ENCODE measurements at regions not wholly inside any gene's neighbourhood (a gene's known extent, or its start where the extent isn't known, plus 50 kb on each side); places are given as distances from the start of the nearest gene placed in this dataset.
A peak's percentile ranks its signal among the peaks of the same experiment; 100 is the strongest.
"Not testable (repeated sequence)": the region's sequence is repeated elsewhere in the genome, so short reads cannot be mapped to it uniquely, and the experiment has no call there.

DNA sequence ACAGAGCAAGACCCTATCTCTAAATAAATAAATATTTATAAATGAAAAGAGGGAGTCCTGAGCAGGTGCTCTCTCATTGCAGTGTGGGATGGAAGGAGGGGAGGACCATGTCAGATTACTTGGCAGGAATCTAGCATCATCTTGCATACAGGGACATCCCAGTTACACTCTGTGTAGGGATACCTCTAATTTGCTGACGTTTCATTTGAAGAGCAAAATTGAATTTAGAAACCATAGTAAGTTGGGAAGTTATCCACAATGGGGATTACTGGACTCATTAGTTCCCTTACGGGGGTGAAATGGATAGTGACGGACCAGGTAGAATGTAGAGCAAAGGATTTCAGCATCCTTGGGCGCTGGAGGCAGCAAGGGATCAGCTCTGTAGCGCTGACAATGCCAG, 52.1 kb downstream of the ARHGEF18 start:
- H3K27ac ChIP-seq = no peak overlapping the region
- no peak for TF ChIP-seq CTCF (conservative IDR thresholded peaks at IDR 0.05)

DNA sequence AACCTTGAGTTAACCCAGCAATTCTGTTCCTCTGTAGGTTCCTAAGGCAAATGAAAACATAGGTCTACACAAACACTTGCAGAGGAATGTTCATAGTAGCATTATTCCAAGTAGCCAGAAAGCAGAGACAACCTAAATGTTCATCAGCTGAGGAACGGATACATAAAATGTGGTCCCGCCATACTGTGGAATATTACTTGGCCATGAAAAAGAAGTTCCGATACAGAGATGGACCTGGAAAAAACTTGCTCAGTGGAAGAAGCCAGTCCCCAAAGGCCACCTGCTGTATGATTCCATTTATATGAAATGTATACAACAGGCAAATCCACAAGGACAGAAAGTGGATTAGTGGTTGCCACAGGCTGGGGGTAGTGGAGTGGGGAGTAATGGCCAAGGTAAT, 53.0 kb downstream of the ARHGEF18 start:
- TF ChIP-seq CTCF (conservative IDR thresholded peaks at IDR 0.05) = no peak
- H3K27ac ChIP-seq = no peak overlapping the region

- H3K27ac ChIP-seq = not testable (repeated sequence)
Observed at GRCh38 chr19:7405482-7405881, 56.7 kb downstream of the ARHGEF18 start.

DNA sequence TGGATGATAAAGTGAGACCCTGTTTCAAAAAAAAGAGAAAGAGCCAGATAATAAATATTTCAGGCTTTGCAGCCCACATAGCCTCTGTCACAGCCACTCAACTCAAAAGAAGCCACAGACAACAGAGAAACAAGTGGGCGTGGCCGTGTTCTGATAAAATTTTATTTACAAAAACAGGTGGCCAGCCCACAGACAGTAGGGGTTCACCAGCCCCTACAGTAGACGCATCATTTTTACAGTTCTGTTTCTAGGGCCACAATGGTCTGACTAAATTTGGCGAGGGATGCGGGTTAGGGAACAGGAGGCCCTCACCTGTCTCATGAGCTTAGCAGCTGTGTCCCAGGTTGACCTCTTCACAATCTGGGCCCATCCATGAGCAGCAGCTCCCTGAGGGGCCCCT, 59.5 kb downstream of the ARHGEF18 start:
- no peak for TF ChIP-seq CTCF (conservative IDR thresholded peaks at IDR 0.05)
- H3K27ac ChIP-seq = no peak overlapping the region

DNA sequence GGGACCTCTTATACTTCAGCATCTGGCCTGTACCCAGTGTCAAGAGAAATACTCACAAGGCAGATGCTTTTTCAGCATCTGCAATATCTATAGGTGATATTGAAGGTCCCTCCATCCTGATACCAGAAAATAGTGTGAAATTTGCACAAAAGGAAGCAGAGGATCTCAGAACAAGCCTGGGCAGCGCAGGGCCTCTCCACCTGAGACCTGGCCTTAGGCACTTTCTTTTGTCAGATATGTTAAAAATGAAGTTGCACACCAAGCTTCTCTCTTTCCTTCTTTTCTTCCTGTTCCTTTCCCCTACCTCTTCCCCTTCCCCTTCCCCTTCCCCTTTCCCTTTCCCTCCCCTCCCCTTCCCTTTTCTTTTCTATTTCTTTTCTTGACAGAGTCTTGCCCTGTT, 62.2 kb downstream of the ARHGEF18 start:
- no peak overlapping the region for H3K27ac ChIP-seq
- TF ChIP-seq CTCF (conservative IDR thresholded peaks at IDR 0.05) = no peak

- H3K27ac ChIP-seq = no peak overlapping the region
- TF ChIP-seq CTCF (conservative IDR thresholded peaks at IDR 0.05) = no peak
Observed at GRCh38 chr19:7413629-7414028, 64.9 kb downstream of the ARHGEF18 start.

DNA sequence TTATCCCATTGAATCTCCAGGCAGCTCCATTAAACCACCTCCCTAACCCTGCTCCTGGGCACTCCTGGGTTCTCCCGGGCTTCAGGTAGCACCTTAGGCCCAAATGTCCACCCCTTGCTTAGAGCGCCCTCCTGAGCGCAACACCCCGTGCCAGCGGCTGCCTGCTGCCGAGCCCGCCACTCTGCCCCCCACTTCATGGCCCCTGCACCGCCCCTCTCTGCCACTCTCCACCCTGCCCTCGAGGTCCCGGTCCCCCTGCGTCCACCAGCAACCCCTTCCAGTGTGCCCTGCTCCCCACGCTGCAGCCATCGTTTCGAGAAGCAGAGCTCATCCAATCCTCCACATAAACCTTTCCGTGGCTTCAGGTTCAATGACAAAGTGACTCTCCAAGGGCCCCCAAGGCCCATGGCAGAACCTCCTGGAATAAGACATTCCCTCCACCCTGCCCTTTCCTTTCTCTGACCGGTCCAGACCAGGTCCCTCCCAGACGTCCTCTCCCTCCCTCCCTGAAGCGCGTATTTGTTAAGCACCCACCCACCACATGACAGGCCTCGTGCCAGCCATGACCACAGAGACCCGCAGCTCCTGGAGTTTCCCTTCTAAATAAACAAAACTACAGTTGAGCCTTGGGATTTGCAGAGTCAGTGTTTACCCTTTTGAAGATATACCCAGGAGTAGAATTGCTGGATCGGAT, 66.6 kb downstream of the ARHGEF18 start:
- H3K27ac ChIP-seq = peak overlapping the region; percentile 62
- no peak for TF ChIP-seq CTCF (conservative IDR thresholded peaks at IDR 0.05)

GRCh38 chr19:7415857-7416371, 67.2 kb downstream of the ARHGEF18 start:
- peak overlapping the region; percentile 62 for H3K27ac ChIP-seq
- TF ChIP-seq CTCF (conservative IDR thresholded peaks at IDR 0.05) = no peak

Data from VCaP (cell line).